T-helper 2 cell (primary cell): ENCODE measurements at regions not wholly inside any gene's neighbourhood (a gene's known extent, or its start where the extent isn't known, plus 50 kb on each side); places are given as distances from the start of the nearest gene placed in this dataset.
A peak's percentile ranks its signal among the peaks of the same experiment; 100 is the strongest.
"Not testable (repeated sequence)": the region's sequence is repeated elsewhere in the genome, so short reads cannot be mapped to it uniquely, and the experiment has no call there.

Experiments used
- DNase-seq, 5 experiments: peaks; one replicate each; pipeline versions ENCODE4 v3.0.0 to v3.0.0-alpha.2; 2012 to 2022

DNA sequence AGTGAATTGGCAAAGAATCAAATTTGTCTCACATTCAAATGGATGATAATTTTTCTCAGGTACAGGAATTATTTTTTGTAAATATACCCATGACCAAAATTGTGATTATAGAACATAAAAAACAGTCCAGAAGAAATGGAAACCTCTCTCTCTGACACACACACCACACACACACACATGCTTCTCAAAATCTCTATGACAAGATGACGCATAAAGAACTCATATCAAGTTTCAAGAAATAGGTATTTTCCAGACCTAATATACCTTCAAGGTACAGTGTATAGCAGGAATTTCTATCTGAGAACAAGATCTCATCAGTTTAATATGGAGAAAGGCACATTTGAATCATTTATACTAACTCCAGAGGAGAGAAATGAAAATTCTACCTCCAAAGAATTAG is 1069.1 kb upstream of the ALCAM start:
- DNase-seq, result no peak

GRCh38 chr3:104298662-104299061 is 1068.0 kb upstream of the ALCAM start:
- no peak for DNase-seq

DNA sequence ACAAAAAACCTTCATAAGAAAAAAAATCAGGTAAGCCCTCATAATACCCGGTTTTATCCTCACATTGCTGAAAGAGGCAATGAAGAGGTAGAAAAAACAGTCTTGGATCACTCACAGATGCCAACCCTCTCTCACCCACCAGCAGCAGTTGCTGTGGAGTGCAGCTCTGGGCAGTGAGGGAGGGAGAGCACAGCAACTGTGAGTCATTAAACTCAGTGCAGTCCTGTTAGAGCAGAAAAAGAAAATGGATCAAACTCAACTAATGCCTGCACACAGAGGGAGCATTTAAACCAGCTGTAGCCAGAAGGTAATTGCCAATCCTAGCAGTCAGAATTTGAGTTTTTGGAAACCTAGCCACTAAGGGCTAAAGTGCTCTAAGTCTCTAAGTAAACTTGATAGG is 1050.6 kb upstream of the ALCAM start:
- DNase-seq, result no peak

DNA sequence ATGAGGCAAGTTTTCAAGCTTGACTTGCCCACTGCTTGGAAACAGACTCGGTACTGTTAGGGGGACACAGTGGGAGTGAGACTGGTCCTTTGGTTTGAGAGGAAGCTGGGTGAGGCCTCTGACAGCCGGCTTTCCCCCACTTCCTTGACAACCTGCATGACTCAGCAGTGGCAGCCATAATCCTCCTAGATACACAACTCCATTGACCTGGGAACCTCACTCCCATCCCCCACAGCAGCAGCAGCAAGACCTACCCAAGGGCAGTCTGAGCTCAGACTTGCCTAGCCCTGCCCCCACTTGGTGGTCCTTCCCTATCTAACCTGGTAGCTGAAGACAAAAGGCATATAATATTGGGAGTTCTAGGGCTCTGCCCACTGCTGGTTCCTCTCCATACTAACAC is 1043.5 kb upstream of the ALCAM start:
- DNase-seq, result no peak

DNA sequence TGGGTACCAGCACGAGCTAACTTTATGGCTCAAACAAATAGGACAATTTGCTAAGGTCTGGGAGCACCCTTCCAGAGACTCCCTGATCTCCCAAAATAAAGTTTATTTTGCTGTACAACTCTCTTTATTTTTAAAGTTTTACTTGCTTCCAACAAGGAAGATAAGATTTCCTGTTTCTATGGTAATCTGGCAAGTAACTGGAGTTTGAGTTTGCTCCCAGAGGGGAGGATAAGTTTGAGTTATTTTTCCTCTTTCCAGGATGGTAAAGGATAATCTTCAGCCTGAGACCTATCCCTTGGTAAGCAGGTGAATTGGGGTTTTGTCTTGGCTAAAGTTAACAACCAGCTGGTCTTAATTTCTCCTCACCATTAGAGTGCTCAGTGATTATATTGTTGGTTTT is 1019.4 kb upstream of the ALCAM start:
- DNase-seq, result no peak

DNA sequence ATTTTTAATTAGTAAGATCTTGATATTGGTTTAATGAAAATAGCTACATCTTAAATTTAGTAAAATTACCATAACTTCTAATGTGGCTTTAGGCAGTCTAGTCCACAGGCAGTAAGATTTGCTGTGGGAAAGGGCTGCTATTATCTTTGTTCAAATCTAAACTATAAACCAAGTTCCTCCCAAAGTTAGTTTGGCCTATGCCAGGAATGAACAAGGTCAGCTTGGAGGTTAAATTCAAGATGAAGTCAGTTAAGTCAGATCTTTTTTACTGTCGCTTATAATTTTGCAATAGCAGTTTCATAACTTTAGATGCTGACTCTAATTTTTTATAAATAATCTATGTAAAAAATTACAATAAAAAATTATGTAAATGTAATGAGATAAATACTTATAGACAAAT is 1016.9 kb upstream of the ALCAM start:
- no peak for DNase-seq

DNA sequence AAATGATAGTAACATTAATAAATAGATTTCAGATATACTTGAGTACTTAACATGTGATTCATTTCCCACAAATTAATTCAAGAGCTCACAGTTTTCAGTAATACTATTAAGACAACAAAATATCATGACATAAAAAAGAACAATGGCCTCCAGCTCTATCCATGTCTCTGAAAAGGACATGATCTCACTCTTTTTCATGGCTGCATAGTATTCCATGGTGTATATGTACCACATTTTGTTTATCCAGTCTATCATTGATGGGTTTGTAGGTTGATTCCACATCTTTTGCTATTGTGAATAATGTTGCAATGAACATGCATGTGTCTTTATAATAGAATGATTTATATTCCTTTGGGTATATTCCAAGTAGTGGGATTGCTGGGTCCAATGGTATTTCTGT is 1012.8 kb upstream of the ALCAM start:
- no peak for DNase-seq

- no peak for DNase-seq
Measured at GRCh38 chr3:104359546-104359945, 1007.2 kb upstream of the ALCAM start.

GRCh38 chr3:104360038-104360437 is 1006.7 kb upstream of the ALCAM start:
- no peak for DNase-seq

DNA sequence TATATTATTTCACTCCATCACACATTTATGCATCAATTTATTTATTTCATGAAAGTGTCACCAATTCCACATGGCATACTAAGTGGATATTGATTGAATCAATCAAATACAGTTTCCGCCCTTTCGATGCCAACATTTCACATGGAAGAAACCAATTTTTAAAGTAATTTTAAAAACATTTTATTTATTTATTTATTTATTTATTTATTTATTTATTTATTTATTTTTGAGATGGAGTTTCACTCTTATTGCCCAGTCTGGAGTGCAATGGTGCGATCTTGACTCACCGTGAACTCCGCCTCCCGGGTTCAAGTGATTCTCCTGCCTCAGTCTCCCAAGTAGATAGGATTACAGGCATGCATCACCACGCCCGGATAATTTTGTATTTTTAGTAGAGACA is 1005.0 kb upstream of the ALCAM start:
- DNase-seq, result not testable (repeated sequence)

DNA sequence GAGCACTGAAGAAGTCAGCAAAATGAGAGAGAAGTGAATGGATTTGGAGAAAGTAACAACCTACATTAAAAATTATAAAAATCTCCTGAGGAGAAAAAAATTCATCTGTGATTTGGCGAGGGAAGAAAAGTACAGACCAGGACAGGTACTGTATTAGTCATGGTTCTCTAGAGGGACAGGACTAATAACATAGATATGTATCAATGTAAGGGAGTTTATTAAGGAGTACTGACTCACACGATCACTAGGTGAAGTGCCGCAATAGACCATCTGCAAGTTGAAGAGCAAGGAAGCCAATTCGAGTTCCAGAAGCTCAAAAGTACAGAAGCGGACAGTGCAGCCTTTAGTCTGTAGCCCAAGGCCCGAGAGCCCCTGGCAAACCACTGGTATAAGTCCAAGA is 1004.4 kb upstream of the ALCAM start:
- no peak for DNase-seq

DNA sequence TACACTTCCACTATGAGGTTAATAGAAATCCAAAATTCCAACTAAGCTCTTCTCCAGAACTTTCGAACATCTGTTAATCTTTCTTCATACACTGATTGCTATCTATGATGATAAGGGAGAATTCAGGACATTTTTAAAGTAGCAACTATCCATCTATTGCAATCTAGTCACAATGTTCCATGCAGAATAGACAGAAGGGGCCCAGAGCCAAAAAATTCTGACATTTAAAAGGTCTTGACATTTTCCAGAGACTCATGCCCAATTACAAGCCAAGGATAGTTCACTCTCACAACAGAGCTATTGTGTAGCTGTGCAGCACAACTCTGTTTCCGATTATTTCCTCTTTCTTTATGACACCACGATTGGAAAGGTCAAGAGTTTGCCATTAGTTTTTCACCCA is 999.7 kb upstream of the ALCAM start:
- no peak for DNase-seq

DNA sequence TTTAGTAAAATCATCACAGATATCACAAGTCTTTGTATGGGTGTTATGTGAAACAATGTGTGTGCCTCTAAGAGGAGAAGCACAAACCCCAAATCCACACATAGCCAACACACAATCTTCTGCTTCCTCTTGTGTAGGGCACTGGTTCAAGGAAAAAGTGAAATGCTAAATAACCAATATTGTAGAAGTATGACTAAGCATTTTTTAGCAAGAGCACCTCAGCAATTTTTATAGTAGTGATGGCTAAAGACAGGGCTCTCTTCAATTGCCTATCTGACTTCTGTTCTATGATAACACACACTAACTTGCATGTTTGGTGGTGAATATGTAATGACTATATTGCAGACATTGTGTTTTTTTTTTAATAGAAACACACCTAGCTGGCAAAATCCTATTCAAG is 997.9 kb upstream of the ALCAM start:
- no peak for DNase-seq

GRCh38 chr3:104385421-104385820 is 981.3 kb upstream of the ALCAM start:
- DNase-seq, result no peak

DNA sequence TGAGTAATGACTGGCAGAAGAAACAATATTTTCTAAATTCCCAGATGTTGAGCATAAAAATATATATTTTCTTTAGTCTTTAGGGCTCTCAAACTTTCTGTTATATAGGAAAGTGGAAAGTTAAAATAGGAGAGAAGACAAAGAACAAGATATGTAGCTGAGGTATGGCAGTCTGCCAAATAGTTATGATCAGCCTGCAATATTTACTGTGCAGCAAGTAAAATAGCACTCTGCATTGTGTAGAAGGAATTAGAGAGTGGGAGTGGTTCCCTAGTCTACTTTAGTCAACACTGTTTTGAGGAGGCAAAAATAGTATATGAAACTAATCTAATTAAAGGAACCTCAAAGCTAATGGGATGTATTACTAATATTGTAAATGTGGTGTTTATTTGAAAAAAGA is 978.1 kb upstream of the ALCAM start:
- no peak for DNase-seq

DNA sequence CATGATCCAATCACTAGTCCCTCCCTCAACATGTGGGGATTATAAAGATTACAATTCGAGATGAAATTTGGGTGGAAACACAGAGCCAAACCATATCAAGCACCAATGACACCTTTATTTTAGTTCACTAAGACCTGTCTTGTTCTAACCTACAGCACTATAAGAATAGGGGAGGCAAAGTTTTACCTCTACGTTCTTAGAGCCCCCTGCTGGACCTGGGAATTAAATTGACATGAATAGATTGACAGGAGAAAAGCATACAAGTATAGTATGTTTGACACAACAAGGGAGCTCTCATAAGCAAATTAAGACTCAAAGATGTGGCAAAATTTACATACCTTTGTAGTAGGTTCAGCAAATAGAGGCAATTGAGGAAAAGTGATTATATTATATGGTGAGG is 974.4 kb upstream of the ALCAM start:
- DNase-seq, result peak in 1 of 5 experiments; percentile 0

GRCh38 chr3:104396974-104397669 is 969.6 kb upstream of the ALCAM start:
- no peak for DNase-seq

GRCh38 chr3:104397713-104398112 is 969.0 kb upstream of the ALCAM start:
- DNase-seq, result no peak

- DNase-seq, result no peak
Measured at GRCh38 chr3:104402902-104403301, 963.8 kb upstream of the ALCAM start.

DNA sequence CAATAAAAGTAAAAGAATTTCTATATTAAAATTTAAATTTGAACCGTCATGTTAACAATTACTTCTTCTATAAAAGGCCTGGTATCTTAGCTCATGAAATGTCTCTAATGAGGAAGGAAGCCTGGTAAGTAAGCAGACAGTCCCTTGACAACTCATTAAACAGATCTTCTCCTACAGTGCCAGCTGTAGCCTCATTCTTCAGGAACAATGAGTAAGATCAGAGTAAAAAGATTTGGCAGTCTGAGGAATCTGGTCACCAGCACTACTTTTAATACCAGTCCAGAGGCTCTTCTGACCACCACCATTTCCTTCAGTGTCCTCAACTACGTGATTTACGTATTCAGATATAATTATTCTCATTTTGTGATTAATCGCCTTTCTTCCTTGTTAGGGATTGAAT is 955.0 kb upstream of the ALCAM start:
- no peak for DNase-seq

GRCh38 chr3:104412608-104413580 is 953.8 kb upstream of the ALCAM start:
- no peak for DNase-seq

DNA sequence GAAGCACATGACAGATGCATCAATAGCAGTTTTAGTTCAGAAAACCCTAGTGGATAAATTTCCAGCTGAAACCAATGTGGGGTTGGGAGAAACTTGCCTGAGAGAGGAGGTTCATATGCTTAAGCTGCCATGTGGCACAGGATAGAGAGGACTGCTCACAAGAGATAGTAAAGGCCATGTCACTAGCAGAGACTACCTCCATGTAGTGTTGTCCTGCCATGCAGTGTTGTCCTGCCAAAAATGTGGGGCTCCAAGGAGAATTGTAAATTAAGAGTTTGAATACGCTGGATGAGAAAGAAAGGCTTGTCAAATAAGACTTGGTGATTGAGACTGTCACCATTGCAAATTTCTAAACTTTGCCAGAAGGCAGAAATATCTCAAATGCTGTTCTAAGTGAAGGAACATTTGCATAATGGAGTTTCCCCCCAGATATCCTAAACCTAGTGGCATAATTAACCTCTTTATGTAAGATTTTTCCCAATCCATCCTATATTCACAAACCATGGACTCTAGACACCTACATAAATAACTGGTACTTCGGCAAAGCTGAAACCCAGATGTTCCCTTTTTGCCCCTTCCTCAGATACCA is 938.3 kb upstream of the ALCAM start:
- DNase-seq, result no peak

- DNase-seq, result no peak
Measured at GRCh38 chr3:104429727-104430126, 937.0 kb upstream of the ALCAM start.

DNA sequence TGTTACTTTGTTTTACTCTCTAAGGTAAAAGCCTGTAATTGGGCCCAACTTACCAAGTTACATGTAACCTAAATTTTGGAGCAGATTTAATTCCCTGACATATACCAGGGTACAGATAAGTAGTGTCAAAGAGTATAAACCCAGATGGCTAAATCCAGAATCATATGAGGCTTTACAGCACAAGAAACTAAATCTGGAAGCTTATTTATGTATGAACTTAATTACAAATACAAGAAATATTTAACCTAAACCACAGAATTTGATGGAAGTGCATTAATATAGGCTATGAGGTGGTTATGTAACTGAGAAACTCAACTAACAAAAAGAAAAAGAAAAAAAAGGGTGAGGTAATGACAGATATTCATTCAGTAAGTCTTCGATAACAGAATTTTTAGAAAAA is 930.2 kb upstream of the ALCAM start:
- no peak for DNase-seq
